Endometrium (tissue), 2 donors: ENCODE measurements at regions not wholly inside any gene's neighbourhood (a gene's known extent, or its start where the extent isn't known, plus 50 kb on each side); places are given as distances from the start of the nearest gene placed in this dataset.

Source experiments
- FAIRE-seq: peaks from 2 replicates; lab custom pipeline; 2012; peaks lifted over from hg19 to GRCh38; lab: Jason Lieb, UNC
- donor health status: control.
- donor health status: control.

- no peak for FAIRE-seq
Observed at GRCh38 chr12:84676787-84677186, 235.8 kb downstream of the SLC6A15 start.

GRCh38 chr12:84661786-84662185 lies 250.8 kb downstream of the SLC6A15 start:
- no peak for FAIRE-seq

- FAIRE-seq = no peak
Observed at GRCh38 chr12:84660139-84660538, 252.5 kb downstream of the SLC6A15 start.

- no peak for FAIRE-seq
Observed at GRCh38 chr12:84658877-84659276, 253.7 kb downstream of the SLC6A15 start.

- no peak for FAIRE-seq
Observed at GRCh38 chr12:84656705-84657104, 255.9 kb downstream of the SLC6A15 start.

GRCh38 chr12:84653482-84653881 lies 259.1 kb downstream of the SLC6A15 start:
- FAIRE-seq = no peak

GRCh38 chr12:84648425-84648824 lies 264.2 kb downstream of the SLC6A15 start:
- no peak for FAIRE-seq

GRCh38 chr12:84644908-84645307 lies 267.7 kb downstream of the SLC6A15 start:
- no peak for FAIRE-seq

GRCh38 chr12:84643993-84644392 lies 268.6 kb downstream of the SLC6A15 start:
- no peak for FAIRE-seq

- no peak for FAIRE-seq
Observed at GRCh38 chr12:84641940-84642545, 270.6 kb downstream of the SLC6A15 start.

GRCh38 chr12:84638811-84639368 lies 273.7 kb downstream of the SLC6A15 start:
- no peak for FAIRE-seq

GRCh38 chr12:84637926-84638325 lies 274.7 kb downstream of the SLC6A15 start:
- no peak for FAIRE-seq

GRCh38 chr12:84636801-84637290 lies 275.8 kb downstream of the SLC6A15 start:
- FAIRE-seq = no peak

GRCh38 chr12:84634526-84634925 lies 278.1 kb downstream of the SLC6A15 start:
- no peak for FAIRE-seq

GRCh38 chr12:84632556-84632955 lies 280.0 kb downstream of the SLC6A15 start:
- FAIRE-seq = no peak

GRCh38 chr12:84631020-84631419 lies 281.6 kb downstream of the SLC6A15 start:
- FAIRE-seq = no peak

GRCh38 chr12:84627593-84627992 lies 285.0 kb downstream of the SLC6A15 start:
- FAIRE-seq = no peak

- no peak for FAIRE-seq
Observed at GRCh38 chr12:84624601-84625000, 288.0 kb downstream of the SLC6A15 start.

- FAIRE-seq = peak; percentile 82
Observed at GRCh38 chr12:84619053-84619571, 293.5 kb downstream of the SLC6A15 start.

GRCh38 chr12:84607170-84607819 lies 305.3 kb downstream of the SLC6A15 start:
- FAIRE-seq = no peak

- no peak for FAIRE-seq
Observed at GRCh38 chr12:84605983-84606382, 306.6 kb downstream of the SLC6A15 start.

- FAIRE-seq = peak; percentile 84
Observed at GRCh38 chr12:84604551-84604950, 308.0 kb downstream of the SLC6A15 start.

- no peak for FAIRE-seq
Observed at GRCh38 chr12:84603484-84604248, 308.9 kb downstream of the SLC6A15 start.
